Hematopoietic multipotent progenitor cell treated with erythropoietin and hydrocortisone succinate and interleukin-3 and kit ligand, for 8 days (in vitro differentiated cells): ENCODE measurements at regions not wholly inside any gene's neighbourhood (a gene's known extent, or its start where the extent isn't known, plus 50 kb on each side); places are given as distances from the start of the nearest gene placed in this dataset.
"Not testable (repeated sequence)": the region's sequence is repeated elsewhere in the genome, so short reads cannot be mapped to it uniquely, and the experiment has no call there.

ENCODE experiments used
- DNase-seq: peaks from one replicate; pipeline ENCODE4 v3.0.0-alpha.2; 2015

DNA sequence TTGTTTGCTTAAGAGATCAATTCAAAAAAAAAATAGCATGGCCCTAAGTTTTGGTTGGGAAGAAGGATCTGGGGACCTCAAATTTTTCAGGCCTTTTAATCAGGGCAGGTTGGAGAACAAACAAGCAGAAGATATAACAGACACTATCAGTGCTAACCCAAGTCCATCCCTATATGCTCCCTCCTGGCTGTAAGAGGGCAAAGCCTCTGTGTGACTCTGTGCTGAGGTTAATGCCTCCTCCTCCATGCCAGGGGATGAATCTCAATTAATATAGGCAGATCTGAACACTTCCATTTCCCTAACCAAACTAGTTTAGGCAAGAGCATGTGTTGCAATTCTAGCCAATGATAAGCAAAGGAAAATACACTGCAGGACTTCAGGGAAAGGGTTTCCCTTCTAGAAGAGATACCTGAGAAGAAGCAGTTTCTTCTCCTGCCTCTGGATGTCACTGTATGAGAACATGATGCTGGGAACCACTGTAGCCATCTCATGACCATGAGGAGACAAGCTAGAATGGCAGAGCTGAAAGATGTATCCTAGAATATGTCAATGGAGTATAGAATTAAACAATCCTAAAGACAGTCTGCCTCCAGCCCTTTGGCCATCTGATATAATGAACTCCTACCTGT is 76.0 kb downstream of the CHD9NB start:
- DNase-seq = peak; percentile 31

- no peak for DNase-seq
These were observed 85.0 kb downstream of the CHD9NB start for GRCh38 chr16:52967744-52968143.

DNA sequence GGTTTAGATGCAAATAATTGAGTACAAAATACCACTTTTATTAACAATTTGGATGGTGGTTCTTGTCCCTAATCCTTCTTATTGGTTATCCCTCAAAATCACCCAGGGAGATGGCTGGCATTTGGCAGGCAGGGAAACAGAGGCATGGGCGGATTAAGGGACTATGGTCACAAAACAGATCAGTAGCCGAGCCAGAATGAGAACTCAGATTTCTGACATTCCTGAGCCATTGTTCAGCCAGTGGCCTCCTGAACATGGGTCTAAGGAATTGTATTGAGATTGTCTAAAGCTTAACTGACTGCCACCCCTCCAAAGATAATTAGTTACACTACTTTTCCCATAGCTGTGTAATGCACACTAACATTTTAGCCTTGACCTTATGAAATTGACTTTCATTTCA is 88.4 kb downstream of the CHD9NB start:
- DNase-seq = no peak

GRCh38 chr16:52963855-52964242 is 88.8 kb downstream of the CHD9NB start:
- no peak for DNase-seq

DNA sequence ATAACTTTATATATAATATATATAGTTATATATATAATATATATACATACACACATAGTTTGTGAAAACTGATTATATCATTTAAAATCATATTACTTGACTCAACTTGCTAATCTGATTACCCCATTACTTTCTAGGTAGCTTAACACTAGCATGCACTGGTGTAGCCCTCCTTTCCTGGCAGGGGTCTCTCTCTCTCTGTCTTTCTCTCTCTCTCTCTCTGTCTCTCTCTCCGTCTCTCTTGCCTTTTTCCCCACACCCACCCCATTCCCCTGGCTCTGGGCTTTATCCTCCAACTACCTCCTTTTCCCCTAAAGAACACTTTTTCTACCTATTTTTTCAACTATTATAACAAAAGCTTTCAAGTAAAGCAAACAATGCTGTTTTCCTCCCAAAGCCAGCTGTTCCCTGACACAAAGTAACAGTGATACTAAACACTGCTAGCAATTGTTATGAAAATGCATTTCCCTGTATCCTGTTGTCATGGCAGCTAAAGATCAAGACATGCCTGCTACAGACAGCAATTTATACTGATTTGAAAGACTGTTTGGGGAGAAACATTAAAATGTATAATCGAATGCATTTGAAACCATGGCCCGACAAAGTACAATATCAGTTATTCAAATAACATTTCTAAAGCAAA is 89.4 kb downstream of the CHD9NB start:
- no peak for DNase-seq

DNA sequence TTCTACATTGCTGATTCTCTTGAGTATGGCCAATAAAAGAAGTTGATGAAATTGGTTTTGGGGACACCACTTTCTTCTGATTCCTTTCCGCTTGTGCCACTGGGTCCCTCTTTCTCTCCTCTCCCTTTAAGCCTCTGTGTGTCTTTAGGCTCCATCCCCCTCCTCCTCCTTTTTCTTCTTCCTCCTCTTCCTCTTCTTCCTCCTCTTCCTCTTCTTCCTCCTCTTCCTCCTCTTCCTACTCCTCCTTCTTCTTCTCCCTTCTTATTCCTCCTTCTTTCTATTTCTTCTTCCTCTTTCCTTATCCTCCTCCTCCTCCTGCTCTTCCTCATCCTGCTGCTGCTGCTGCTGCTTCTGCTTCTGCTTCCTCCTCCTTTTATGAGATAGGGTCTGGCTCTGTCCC is 93.7 kb downstream of the CHD9NB start:
- DNase-seq = no peak

DNA sequence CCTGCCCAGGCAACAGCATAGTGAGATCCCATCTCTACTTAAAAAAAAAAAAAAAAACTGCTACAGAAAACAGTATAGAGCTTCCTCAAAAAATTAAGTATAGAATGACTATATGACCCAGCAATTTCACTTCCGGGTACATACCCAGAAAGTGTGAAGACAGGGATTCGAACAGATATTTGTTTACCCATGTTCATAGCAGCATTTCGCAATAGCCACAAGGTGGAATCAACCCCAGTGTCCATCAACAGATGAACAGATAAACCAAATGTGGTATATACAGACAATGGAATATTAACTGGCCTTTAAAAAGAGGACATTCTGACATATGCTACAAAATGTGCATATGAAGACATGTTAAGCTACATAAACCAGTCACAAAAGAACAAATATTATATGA is 95.5 kb downstream of the CHD9NB start:
- no peak for DNase-seq

- no peak for DNase-seq
These were observed 96.7 kb downstream of the CHD9NB start for GRCh38 chr16:52956044-52956443.

DNA sequence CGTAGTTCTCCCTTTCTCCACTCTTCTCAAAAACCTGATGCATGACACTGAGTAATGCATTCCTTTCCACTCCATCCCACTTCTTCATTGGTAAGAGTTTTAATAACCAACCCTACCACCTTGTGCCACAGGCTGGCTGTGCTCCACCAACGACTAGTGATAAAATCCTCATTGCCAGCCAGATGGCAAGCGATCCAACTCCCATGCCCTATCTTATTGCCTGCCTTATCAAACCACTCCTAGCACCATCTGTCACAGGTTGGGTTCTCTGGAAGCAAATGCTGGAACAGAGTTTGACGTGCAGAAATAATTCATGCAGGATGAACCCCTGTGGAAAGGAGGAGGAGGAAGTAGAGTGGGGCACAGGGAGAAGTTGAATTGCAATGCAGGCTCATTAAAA is 99.5 kb downstream of the CHD9NB start:
- peak; percentile 9 for DNase-seq

DNA sequence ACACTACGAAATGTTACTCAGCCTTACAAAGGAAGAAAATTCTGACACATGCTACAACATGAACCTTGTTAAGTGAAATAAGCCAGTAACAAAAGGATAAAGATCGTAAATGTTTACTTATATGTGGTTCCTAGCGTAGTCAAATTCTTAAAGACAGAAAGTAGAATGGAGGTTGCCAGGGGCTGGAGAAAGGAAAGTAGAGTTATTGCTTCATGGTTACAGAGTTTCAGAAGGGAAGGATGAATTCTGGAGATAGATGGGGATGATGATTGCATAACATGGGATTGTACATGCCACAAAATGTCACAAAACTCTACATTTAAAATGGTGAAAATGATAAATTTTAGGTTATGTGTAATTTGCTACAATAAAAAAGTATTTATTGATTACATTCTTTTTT is 103.8 kb downstream of the CHD9NB start:
- no peak for DNase-seq

DNA sequence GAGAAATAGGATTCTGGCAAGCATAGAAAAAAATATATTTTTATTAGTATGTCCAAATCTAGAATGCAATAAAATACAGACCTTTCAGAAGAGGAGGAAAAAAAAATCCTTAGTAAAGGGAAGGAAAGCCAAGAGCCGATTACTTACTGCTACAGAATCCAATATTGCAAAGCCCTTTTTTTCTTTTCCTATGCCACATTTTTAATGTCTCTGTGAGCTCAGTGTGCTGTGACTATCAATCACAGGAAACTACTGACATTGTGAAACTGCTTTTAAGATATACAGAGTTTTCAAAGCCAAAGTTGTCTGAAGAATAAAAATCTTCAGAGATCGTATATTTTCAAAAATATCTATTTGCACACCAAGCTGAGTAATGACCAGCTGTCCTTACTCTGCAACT is 120.4 kb downstream of the CHD9NB start:
- DNase-seq = no peak

DNA sequence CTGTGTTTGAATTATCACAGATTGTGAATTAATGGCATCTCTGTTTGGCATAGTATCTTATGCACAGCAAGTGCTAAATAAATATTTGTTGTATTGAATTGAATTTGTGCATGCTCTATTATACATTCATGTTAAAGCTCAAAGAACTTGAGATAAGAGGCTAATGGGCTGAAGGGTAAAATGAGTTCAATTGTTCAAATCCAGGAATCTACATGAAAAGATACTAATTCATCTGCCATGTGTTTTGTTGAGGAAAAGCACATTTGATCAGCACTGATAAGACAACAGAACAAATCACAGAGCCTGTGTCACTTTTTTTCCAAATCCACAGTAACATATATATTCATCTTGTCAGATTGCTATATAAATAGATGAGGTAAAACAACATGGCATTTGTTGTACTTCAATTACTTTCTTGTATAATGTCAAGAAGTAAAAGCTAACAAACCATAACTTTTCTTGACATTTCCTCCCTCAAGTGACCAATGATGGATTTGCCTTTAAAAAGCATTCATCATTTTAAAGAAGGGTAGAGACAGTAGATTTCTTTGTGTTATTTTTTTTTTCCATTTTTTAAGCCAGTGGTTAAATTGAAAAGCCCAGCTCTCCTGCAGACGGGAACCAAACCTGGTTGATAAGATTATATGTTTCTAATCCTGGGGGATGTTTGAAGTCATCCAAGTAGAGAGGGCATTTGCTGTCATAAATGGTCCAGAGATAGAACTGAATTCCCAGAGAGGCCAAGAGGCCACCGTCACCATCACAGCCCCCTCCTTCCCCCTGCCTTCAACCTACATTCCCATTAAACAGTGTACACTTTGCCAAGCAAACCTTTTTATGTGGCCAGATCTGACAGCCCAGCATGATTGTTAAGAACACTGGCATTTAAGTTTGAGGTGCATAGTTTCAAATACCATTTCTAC is 123.0 kb downstream of the CHD9NB start:
- DNase-seq = no peak

GRCh38 chr16:52928955-52929354 is 123.7 kb downstream of the CHD9NB start:
- DNase-seq = no peak

DNA sequence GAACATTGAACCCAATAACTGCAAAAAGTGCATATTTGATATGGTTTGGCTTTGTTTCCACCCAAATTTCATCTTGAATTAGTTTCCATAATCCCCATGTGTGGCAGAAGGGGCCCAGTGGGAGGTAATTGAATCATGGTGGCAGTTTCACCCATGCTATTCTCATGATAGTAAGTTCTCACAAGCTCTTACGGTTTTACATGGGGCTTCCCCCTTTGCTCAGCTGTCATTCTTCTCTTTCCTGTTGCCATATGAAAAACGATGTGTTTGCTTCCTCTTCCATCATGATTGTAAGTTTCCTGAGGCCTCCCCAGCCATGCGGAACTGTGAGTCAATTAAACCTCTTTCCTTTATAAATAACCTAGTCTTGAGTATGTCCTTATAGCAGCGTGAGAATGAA is 127.6 kb downstream of the CHD9NB start:
- DNase-seq = no peak

DNA sequence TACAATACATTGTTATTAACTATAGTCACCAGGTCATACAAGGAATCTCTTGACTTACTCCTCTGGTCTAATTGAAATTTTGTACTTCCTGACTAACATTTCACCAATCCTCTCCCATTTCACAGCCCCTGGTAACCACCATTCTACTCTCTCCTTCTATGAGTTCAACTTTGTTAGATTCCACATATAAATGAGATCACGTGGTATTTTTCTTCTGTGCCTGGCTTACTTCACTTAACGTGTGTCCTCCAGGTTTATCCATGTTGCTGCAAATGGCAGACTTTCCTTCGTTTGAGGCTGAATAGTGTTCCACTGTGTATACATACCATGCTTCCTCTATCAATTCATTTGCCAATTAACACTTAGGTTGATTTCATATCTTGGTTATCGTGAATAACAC is 128.5 kb downstream of the CHD9NB start:
- DNase-seq = no peak

DNA sequence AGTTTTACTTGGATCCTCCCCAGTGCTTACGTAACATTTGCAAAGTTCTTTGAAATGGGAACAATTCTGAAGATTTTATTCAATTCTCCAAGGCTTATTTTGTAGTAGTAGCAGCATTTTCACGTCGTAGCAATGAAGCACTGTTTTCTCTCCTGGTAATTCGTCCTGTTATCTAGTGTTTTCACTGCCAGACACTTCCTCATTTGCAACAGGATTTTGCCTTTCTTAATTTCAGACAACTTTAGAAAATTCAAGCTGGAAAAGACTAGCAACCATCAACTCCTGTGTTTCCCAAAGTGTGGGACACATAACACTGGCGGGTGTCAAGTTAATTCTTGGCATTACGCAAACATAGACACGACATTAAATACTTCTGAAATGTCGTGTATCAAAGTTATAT is 131.6 kb downstream of the CHD9NB start:
- DNase-seq = no peak

- DNase-seq = no peak
These were observed 132.4 kb downstream of the CHD9NB start for GRCh38 chr16:52920331-52920730.

DNA sequence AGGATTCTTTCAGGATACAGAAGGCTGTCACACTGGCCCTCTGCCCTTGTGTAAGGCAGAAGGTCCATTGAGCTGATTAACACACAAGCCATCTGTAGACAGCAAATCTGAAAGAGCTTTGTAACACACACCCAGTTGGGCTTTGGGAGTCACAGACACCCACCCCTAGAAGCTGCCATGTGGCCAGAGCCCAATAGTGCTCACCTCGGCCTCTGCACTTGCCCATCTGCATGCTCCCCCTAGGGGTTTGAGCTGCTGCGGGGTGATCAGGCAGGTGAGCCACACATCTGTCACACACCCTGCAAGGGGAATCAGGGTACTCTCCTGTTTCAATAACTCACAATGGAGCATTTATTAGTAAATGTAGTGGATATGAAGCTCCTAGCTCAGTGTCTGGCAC is 138.3 kb downstream of the CHD9NB start:
- no peak for DNase-seq

DNA sequence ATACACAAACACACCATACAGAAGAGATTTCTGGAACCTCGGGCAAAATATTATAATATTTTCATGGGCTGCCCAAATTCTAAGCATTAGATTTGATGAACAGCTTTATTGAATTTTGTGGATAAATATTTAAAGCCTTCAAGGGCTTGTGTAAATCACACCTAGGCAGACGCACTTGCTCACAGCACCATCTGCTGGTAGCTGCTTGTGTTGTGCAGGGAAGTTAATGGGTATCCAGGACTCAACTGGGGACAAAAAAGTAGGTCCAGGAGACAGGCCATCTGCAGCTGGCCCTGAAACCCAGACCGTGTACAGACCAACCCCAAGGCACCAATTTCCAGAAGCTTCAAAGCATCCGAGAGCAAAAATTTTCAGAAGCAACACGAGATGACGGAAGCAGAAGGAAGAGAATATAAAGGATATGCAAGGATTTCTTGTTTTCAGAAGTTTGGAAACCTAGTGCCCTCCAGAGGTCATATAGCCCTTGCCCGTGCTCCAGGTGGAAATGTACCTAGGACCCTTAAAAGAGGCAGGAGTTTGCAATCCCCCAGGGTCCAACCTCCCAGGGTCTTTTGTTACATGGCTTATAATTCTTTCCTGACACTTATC is 140.0 kb downstream of the CHD9NB start:
- DNase-seq = peak; percentile 62

DNA sequence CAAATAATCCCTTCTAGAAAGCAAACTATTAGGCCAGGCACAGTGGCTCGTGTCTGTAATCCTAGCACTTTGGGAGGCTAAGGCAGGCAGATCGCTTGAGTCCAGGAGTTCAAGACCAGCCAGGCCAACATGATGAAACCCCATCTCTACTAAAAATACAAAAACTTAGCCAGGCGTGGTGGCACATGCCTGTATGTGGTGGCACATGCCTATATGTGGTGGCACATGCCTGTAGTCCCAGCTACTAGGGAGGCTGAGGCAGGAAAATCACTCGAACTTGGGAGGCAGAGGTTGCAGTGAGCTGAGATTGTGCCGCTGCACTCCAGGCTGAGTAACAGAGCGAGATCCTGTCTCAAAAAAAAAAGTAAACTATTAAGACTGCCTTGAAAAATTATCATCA is 144.6 kb downstream of the CHD9NB start:
- not testable (repeated sequence) for DNase-seq

DNA sequence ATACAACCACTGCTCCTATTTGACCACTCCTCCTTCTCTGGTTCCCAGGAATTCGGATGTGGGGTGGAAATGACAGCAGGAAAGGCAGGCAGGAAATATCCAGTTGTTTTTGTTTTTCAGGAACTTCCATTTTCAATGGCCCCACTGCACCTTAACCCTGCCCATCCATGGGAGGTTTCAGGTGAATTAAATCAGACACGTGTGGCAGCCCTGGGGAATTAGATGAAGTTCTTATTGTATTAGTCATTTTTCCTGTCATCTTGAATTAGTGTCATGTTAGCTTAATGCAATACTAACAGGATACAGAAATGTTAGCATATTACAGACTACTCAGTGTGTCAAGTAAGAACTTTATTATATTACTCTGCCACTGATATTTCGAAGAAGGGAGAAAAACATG is 146.4 kb downstream of the CHD9NB start:
- DNase-seq = no peak

GRCh38 chr16:52896478-52897164 is 156.1 kb downstream of the CHD9NB start:
- no peak for DNase-seq

- no peak for DNase-seq
These were observed 178.7 kb downstream of the CHD9NB start for GRCh38 chr16:52874042-52874441.
